AG09309 (cell line): ENCODE measurements at regions not wholly inside any gene's neighbourhood (a gene's known extent, or its start where the extent isn't known, plus 50 kb on each side); places are given as distances from the start of the nearest gene placed in this dataset.
"Not testable (repeated sequence)": the region's sequence is repeated elsewhere in the genome, so short reads cannot be mapped to it uniquely, and the experiment has no call there.

Source experiments
- DNase-seq: peaks from one replicate; pipeline ENCODE4 v3.0.0-alpha.2; 2010; ENCODE audit warnings: low read depth
- H3K4me3 ChIP-seq: 2 replicates; pipeline ENCODE4 v1.5.1; 2011; ENCODE audit warnings: mild to moderate bottlenecking, low read depth, low read length, moderate library complexity; ENCODE audit not compliant: control insufficient read depth
- CTCF ChIP-seq: IDR thresholded peaks from 2 replicates; pipeline ENCODE4 v1.5.1; 2011; ENCODE audit warnings: mild to moderate bottlenecking, low read depth, low read length, inconsistent platforms; ENCODE audit not compliant: insufficient read depth, control insufficient read depth; ENCODE audit errors: missing control alignments

GRCh38 chr4:31461421-31461820 lies 741.3 kb downstream of the PCDH7 start:
- no peak for TF ChIP-seq CTCF
- H3K4me3 ChIP-seq, result no peak overlapping the region
- peak; percentile 8 for DNase-seq

GRCh38 chr4:31467781-31468180 lies 747.6 kb downstream of the PCDH7 start:
- no peak for TF ChIP-seq CTCF
- no peak overlapping the region for H3K4me3 ChIP-seq
- no peak for DNase-seq

- H3K4me3 ChIP-seq, result no peak overlapping the region
- DNase-seq, result no peak
- no peak for TF ChIP-seq CTCF
Measured at GRCh38 chr4:31474221-31474620, 754.1 kb downstream of the PCDH7 start.

GRCh38 chr4:31482691-31483090 lies 762.5 kb downstream of the PCDH7 start:
- H3K4me3 ChIP-seq, result no peak overlapping the region
- DNase-seq, result no peak
- no peak for TF ChIP-seq CTCF

- not testable (repeated sequence) for DNase-seq, H3K4me3 ChIP-seq
Measured at GRCh38 chr4:31499216-31499615, 779.0 kb downstream of the PCDH7 start.

- TF ChIP-seq CTCF, result no peak
- no peak for DNase-seq
- no peak overlapping the region for H3K4me3 ChIP-seq
Measured at GRCh38 chr4:31516520-31516919, 796.4 kb downstream of the PCDH7 start.

- TF ChIP-seq CTCF, result no peak
- H3K4me3 ChIP-seq, result no peak overlapping the region
- peak; percentile 24 for DNase-seq
Measured at GRCh38 chr4:31518796-31519250, 798.7 kb downstream of the PCDH7 start.

GRCh38 chr4:31530555-31530954 lies 810.4 kb downstream of the PCDH7 start:
- H3K4me3 ChIP-seq, result no peak overlapping the region
- TF ChIP-seq CTCF, result no peak
- no peak for DNase-seq
